ENCODE measurements at regions not wholly inside any gene's neighbourhood (a gene's known extent, or its start where the extent isn't known, plus 50 kb on each side); places are given as distances from the start of the nearest gene placed in this dataset.
"Not testable (repeated sequence)": the region's sequence is repeated elsewhere in the genome, so short reads cannot be mapped to it uniquely, and the experiment has no call there.

DNA sequence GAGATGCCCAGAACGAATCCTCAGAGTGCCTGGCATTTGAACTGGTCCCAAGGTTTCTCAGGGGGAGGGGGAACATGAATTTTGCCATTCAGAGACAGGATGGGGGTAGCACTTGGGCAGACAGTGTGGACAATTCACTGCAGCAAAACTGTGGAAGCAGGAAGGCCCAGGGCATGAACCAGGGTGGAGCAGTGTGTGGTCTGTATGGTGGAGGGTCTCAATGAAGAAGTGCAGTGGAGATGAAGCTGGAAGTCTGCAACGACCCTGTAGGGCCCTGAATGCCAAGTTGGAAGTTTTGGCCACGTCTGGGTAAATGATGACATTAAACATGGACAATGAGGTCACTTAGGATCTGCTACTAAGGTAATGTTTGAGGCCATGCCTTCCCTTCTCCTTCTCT is 273.9 kb downstream of the CDK5RAP2 start:
- BruUV-seq (replicated peaks) = no TSS peak
- DNase-seq (ENCODE audit: low spot score) = no peak
- TF ChIP-seq, protein P1, sequence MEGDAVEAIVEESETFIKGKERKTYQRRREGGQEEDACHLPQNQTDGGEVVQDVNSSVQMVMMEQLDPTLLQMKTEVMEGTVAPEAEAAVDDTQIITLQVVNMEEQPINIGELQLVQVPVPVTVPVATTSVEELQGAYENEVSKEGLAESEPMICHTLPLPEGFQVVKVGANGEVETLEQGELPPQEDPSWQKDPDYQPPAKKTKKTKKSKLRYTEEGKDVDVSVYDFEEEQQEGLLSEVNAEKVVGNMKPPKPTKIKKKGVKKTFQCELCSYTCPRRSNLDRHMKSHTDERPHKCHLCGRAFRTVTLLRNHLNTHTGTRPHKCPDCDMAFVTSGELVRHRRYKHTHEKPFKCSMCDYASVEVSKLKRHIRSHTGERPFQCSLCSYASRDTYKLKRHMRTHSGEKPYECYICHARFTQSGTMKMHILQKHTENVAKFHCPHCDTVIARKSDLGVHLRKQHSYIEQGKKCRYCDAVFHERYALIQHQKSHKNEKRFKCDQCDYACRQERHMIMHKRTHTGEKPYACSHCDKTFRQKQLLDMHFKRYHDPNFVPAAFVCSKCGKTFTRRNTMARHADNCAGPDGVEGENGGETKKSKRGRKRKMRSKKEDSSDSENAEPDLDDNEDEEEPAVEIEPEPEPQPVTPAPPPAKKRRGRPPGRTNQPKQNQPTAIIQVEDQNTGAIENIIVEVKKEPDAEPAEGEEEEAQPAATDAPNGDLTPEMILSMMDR (conservative IDR thresholded peaks at IDR 0.05; ENCODE audit: low read depth, low read length) = no peak
- no peak for TF ChIP-seq EZH2 (IDR thresholded peaks at IDR 0.05; ENCODE audit: borderline replicate concordance, low read depth, low read length, poor library complexity, severe bottlenecking)
- ChIA-PET CTCF (no interaction called here), POLR2A (ENCODE audit: low non-redundant PET) (no interaction called here)
- no peaks in the 10 kb centered on the region for H3K36me3 ChIP-seq (ENCODE audit: insufficient read depth, low read length, poor library complexity, severe bottlenecking)
- no peak overlapping the region for H3K27ac ChIP-seq (ENCODE audit: low read depth, low read length, poor library complexity, severe bottlenecking)
- no peak overlapping the region for H3K4me3 ChIP-seq (ENCODE audit: low read depth, low read length, poor library complexity, severe bottlenecking)
- H3K4me1 ChIP-seq (ENCODE audit: insufficient read depth, low read length, poor library complexity, severe bottlenecking) = no peaks in the 10 kb centered on the region
- peaks cover 27% of the 10 kb centered on the region for H3K27me3 ChIP-seq (replicated peaks; ENCODE audit: insufficient read depth, low read depth, low read length, poor library complexity)
- intact Hi-C loops (cut with micrococcal nuclease; ENCODE audit: unreplicated experiment) = no loop called here
- no peaks in the 10 kb centered on the region for H3K9me3 ChIP-seq (ENCODE audit: low read depth, low read length, poor library complexity, severe bottlenecking)

GRCh38 chr9:120304896-120305295 is 275.1 kb downstream of the CDK5RAP2 start:
- H3K4me1 ChIP-seq (ENCODE audit: insufficient read depth, low read length, poor library complexity, severe bottlenecking); BruUV-seq (replicated peaks); H3K27ac ChIP-seq (ENCODE audit: low read depth, low read length, poor library complexity, severe bottlenecking); CTCF ChIA-PET; H3K4me3 ChIP-seq (ENCODE audit: low read depth, low read length, poor library complexity, severe bottlenecking); H3K9me3 ChIP-seq (ENCODE audit: low read depth, low read length, poor library complexity, severe bottlenecking); H3K36me3 ChIP-seq (ENCODE audit: insufficient read depth, low read length, poor library complexity, severe bottlenecking); POLR2A ChIA-PET (ENCODE audit: low non-redundant PET); intact Hi-C loops (cut with micrococcal nuclease; ENCODE audit: unreplicated experiment); DNase-seq (ENCODE audit: low spot score): not testable (repeated sequence)
- peaks cover 35% of the 10 kb centered on the region for H3K27me3 ChIP-seq (replicated peaks; ENCODE audit: insufficient read depth, low read depth, low read length, poor library complexity)

GRCh38 chr9:120303519-120303918 is 276.4 kb downstream of the CDK5RAP2 start:
- ChIA-PET CTCF (no interaction called here), POLR2A (ENCODE audit: low non-redundant PET) (no interaction called here)
- no peaks in the 10 kb centered on the region for H3K4me1 ChIP-seq (ENCODE audit: insufficient read depth, low read length, poor library complexity, severe bottlenecking)
- H3K36me3 ChIP-seq (ENCODE audit: insufficient read depth, low read length, poor library complexity, severe bottlenecking) = no peaks in the 10 kb centered on the region
- DNase-seq (ENCODE audit: low spot score) = no peak
- intact Hi-C loops (cut with micrococcal nuclease; ENCODE audit: unreplicated experiment) = no loop called here
- no peak overlapping the region for H3K27ac ChIP-seq (ENCODE audit: low read depth, low read length, poor library complexity, severe bottlenecking)
- no peaks in the 10 kb centered on the region for H3K9me3 ChIP-seq (ENCODE audit: low read depth, low read length, poor library complexity, severe bottlenecking)
- no peak for TF ChIP-seq EZH2 (IDR thresholded peaks at IDR 0.05; ENCODE audit: borderline replicate concordance, low read depth, low read length, poor library complexity, severe bottlenecking)
- TF ChIP-seq, protein P1 (conservative IDR thresholded peaks at IDR 0.05; ENCODE audit: low read depth, low read length) = no peak
- no peak overlapping the region for H3K4me3 ChIP-seq (ENCODE audit: low read depth, low read length, poor library complexity, severe bottlenecking)
- BruUV-seq (replicated peaks) = no TSS peak
- peaks cover 45% of the 10 kb centered on the region for H3K27me3 ChIP-seq (replicated peaks; ENCODE audit: insufficient read depth, low read depth, low read length, poor library complexity)

GRCh38 chr9:120299785-120300184 is 280.2 kb downstream of the CDK5RAP2 start:
- no TSS peak for BruUV-seq (replicated peaks)
- ChIA-PET CTCF (no interaction called here), POLR2A (ENCODE audit: low non-redundant PET) (no interaction called here)
- no peaks in the 10 kb centered on the region for H3K4me1 ChIP-seq (ENCODE audit: insufficient read depth, low read length, poor library complexity, severe bottlenecking)
- peaks cover 47% of the 10 kb centered on the region for H3K27me3 ChIP-seq (replicated peaks; ENCODE audit: insufficient read depth, low read depth, low read length, poor library complexity)
- DNase-seq (ENCODE audit: low spot score) = no peak
- H3K9me3 ChIP-seq (ENCODE audit: low read depth, low read length, poor library complexity, severe bottlenecking) = no peaks in the 10 kb centered on the region
- no peaks in the 10 kb centered on the region for H3K36me3 ChIP-seq (ENCODE audit: insufficient read depth, low read length, poor library complexity, severe bottlenecking)
- H3K4me3 ChIP-seq (ENCODE audit: low read depth, low read length, poor library complexity, severe bottlenecking) = no peak overlapping the region
- no peak for TF ChIP-seq EZH2 (IDR thresholded peaks at IDR 0.05; ENCODE audit: borderline replicate concordance, low read depth, low read length, poor library complexity, severe bottlenecking)
- TF ChIP-seq, protein P1 (conservative IDR thresholded peaks at IDR 0.05; ENCODE audit: low read depth, low read length) = peak; percentile 21; the same call in 1 of the 2 replicates
- intact Hi-C loops (cut with micrococcal nuclease; ENCODE audit: unreplicated experiment) = no loop called here
- no peak overlapping the region for H3K27ac ChIP-seq (ENCODE audit: low read depth, low read length, poor library complexity, severe bottlenecking)
